ENCODE measurements at regions not wholly inside any gene's neighbourhood (a gene's known extent, or its start where the extent isn't known, plus 50 kb on each side); places are given as distances from the start of the nearest gene placed in this dataset.

- no peak for TF ChIP-seq ZNF646 (CRISPR knock-in tag; IDR thresholded peaks at IDR 0.05)
- no peak for TF ChIP-seq MBNL3 (CRISPR knock-in tag; conservative IDR thresholded peaks at IDR 0.05)
- no peak for TF ChIP-seq ZNF660 (CRISPR knock-in tag; IDR thresholded peaks at IDR 0.05; ENCODE audit: borderline replicate concordance, low read depth)
- no peak for TF ChIP-seq ZNF788 (CRISPR knock-in tag; IDR thresholded peaks at IDR 0.05; ENCODE audit: borderline replicate concordance)
- no peak for TF ChIP-seq CBX1 (IDR thresholded peaks at IDR 0.05; ENCODE audit: low read depth)
Observed at GRCh38 chr15:77824361-77825251, 191.9 kb upstream of the LINGO1 start (continued).

DNA sequence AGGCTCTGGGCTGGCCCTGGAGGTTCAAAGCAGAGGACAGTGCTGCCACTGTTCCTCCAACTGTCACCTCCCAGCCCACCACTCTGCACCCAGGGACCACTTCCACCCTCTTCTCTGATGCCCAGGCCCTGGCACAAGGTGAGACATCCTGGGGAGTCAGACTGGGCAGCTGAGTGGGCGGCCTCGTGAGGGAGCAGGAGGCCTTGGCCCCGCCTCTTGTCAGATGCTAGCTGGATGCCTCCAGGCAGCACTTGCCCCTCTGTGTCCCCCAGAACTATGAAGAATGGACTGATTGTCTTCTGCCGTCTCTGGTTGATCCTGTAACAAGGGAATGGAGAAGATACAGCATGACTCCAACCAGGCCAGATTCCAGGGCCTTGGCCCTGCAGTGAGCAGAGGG lies 191.0 kb upstream of the LINGO1 start:
- no TSS peak for BruUV-seq (replicated peaks)
- FAIRE-seq (no peak), ATAC-seq (no peak), DNase-seq (ENCODE audit: low spot score) (no peak)
- in situ Hi-C loops (cut with HindIII; ENCODE audit: extremely low pct_ligation_motif_present, low pct_unique_long_range_greater_than_20kb), result loop anchor here (25.0 kb wide), 1 partner anchor 186 kb away; the partner anchor contains the start of gene LINGO1
- intact Hi-C loops (cut with micrococcal nuclease; ENCODE audit: unreplicated experiment), result no loop called here
- Histone ChIP-seq H3K36me3 (replicated peaks in 1 of 2; ENCODE audit: control insufficient read depth in 1 of 2, insufficient read depth in 2 of 2, low read length in 2 of 2) (no peaks in the 10 kb centered on the region), H3K9me3 (ENCODE audit: low read length) (no peaks in the 10 kb centered on the region), H3K27me3 (ENCODE audit: control insufficient read depth in 1 of 2, insufficient read depth in 2 of 2, low read length in 2 of 2) (peaks cover 5 to 31% of the 10 kb centered on the region in 2 experiments), H3K4me3 (replicated peaks in 1 of 3; ENCODE audit: insufficient read depth in 1 of 3, low read depth in 2 of 3, low read length in 3 of 3) (no peak overlapping the region), H2AFZ (ENCODE audit: low read length) (no peak overlapping the region), H3K4me2 (ENCODE audit: low read depth, low read length) (no peak overlapping the region), H4K20me1 (ENCODE audit: insufficient read depth, low read length) (peaks cover 4% of the 10 kb centered on the region; the same call in 1 of the 2 replicates), H3K27ac (ENCODE audit: extremely low read length, insufficient read depth, low read length) (no peak overlapping the region), H3K9ac (ENCODE audit: insufficient read depth, low read depth, low read length) (no peak overlapping the region), H3K4me1 (ENCODE audit: insufficient read depth, low read length) (no peaks in the 10 kb centered on the region), H3K79me2 (ENCODE audit: insufficient read depth, low read length) (no peaks in the 10 kb centered on the region)
- 0% methylated on average over 2 of the region's 4 CpGs for WGBS (ENCODE audit: low lambda C conversion rate)
- POLR2A ChIA-PET, result no interaction called here
- CTCF ChIA-PET (ENCODE audit: low intra/inter-chr PET ratio, low total read pairs), result no interaction called here
- TF ChIP-seq ZNF296 (CRISPR knock-in tag; conservative IDR thresholded peaks at IDR 0.05) (no peak), PRDM4 (CRISPR knock-in tag; IDR thresholded peaks at IDR 0.05; ENCODE audit: borderline replicate concordance) (no peak), ZNF577 (CRISPR knock-in tag; IDR thresholded peaks at IDR 0.05; ENCODE audit: borderline replicate concordance, low read depth) (no peak), RXRB (CRISPR knock-in tag; IDR thresholded peaks at IDR 0.05; ENCODE audit: borderline replicate concordance) (no peak), ZNF605 (CRISPR knock-in tag; IDR thresholded peaks at IDR 0.05) (no peak), HNRNPLL (IDR thresholded peaks at IDR 0.05; ENCODE audit: low read depth, low read length, poor library complexity, severe bottlenecking) (no peak), ZNF616 (CRISPR knock-in tag; IDR thresholded peaks at IDR 0.05; ENCODE audit: low read depth) (no peak), NFKB2 (CRISPR knock-in tag; IDR thresholded peaks at IDR 0.05; ENCODE audit: borderline replicate concordance) (no peak), KLF12 (CRISPR knock-in tag; IDR thresholded peaks at IDR 0.05; ENCODE audit: borderline replicate concordance) (no peak)
